ENCODE measurements at regions not wholly inside any gene's neighbourhood (a gene's known extent, or its start where the extent isn't known, plus 50 kb on each side); places are given as distances from the start of the nearest gene placed in this dataset.

DNA sequence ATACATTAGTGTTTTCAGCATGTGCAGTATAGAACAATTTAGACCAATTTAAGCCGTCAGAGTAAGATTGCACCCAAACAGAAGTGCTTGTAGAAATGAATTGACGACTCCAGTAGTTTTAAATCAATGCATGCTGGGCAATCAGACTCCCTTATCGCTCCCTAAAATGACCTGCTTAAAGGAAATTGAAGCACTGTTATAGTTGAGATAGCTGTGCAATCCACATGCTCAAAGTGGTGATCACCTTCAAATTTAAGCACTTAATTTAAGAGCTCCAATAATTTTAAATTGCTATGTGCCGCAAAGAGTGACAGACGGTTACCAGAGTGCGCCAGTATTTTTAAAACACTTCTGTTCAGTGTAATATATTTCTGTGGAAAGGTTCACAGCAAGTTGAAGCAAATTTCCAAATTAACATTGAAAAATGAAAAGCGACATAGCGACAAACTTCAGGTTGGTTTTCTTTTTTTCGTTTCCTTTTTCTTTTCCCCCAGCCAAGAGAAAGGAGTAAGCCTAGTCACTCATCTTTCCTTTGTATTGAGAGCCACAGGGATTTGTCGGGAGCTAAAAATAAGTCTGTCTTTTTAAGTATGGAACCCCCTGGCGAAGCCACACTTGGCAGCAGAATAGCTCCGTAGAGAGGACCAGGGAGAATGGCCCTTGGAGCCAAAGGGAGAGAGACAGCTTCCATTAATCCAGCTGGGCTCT lies 436.4 kb upstream of the RBMS3 start:
- TF ChIP-seq POLR2AphosphoS5 (IDR thresholded peaks at IDR 0.05; ENCODE audit: low read depth, low read length) = no peak
- TF ChIP-seq POLR2A (IDR thresholded peaks at IDR 0.05; ENCODE audit: low read depth, low read length) = no peak
- no peak for TF ChIP-seq TAF1 (IDR thresholded peaks at IDR 0.05; ENCODE audit: low read depth, low read length)

Data from GM12891 (cell line).